B cell (primary cell): ENCODE measurements at regions not wholly inside any gene's neighbourhood (a gene's known extent, or its start where the extent isn't known, plus 50 kb on each side); places are given as distances from the start of the nearest gene placed in this dataset.

Experiments used
- ATAC-seq: fragments of 200-7000 bp; cut with Tn5 transposase; one replicate; pipeline ENCODE4 v1.10.0; 2021; ENCODE audit warnings: low read depth, mild to moderate bottlenecking, moderate number of reproducible peaks, moderate library complexity
- CTCF ChIA-PET: fragments of 350-600 bp; sonication (Branson Sonifier 250); formaldehyde crosslinking; loops from one replicate; lab custom pipeline; 2021; ENCODE audit warnings: antibody characterized with exemption, inconsistent platforms; lab: Charles Lee
- POLR2A ChIA-PET: fragments of 350-600 bp; sonication (Branson Sonifier 250); formaldehyde crosslinking; loops from one replicate; lab custom pipeline; 2021; ENCODE audit warnings: antibody characterized with exemption; lab: Charles Lee
- DNase-seq: peaks from one replicate; pipeline ENCODE4 v3.0.0; 2013
- H2AFZ ChIP-seq: 2 replicates; pipeline ENCODE4 v1.6.1; 2012; ENCODE audit warnings: mild to moderate bottlenecking, low read depth, low read length; ENCODE audit not compliant: insufficient read depth, poor library complexity, severe bottlenecking
- H3K27ac ChIP-seq, 2 donors: 1 replicate in 1 of 2; 2 replicates in 1 of 2; pipeline ENCODE4 v1.5.1; 2012 to 2013; ENCODE audit warnings: low read length in 2 of 2, mild to moderate bottlenecking in 2 of 2, moderate library complexity in 1 of 2
- H3K27me3 ChIP-seq, 4 experiments: fragments of 200-600 bp in 1 of 4; sonication (generic) in 1 of 4; replicated peaks in 1 of 4; 1 replicate in 2 of 4; 2 replicates in 2 of 4; pipeline versions ENCODE4 v1.6.1 to v1.7.0; 2013 to 2016; ENCODE audit warnings: low read length in 3 of 4, mild to moderate bottlenecking in 2 of 4, mixed read lengths in 1 of 4, moderate library complexity in 1 of 4; ENCODE audit not compliant: insufficient read depth in 4 of 4, control insufficient read depth in 3 of 4; ENCODE audit errors: control extremely low read depth in 1 of 4
- H3K36me3 ChIP-seq, 2 experiments: replicated peaks in 1 of 2; 1 replicate in 1 of 2; 2 replicates in 1 of 2; pipeline versions ENCODE4 v1.6.1 to v1.7.1; 2013; ENCODE audit warnings: low read length in 1 of 2; ENCODE audit not compliant: insufficient read depth in 2 of 2, control insufficient read depth in 1 of 2; ENCODE audit errors: control extremely low read depth in 1 of 2, extremely low read depth in 1 of 2
- H3K4me1 ChIP-seq, 2 donors: fragments of 200-600 bp in 1 of 2; sonication (generic) in 1 of 2; 1 replicate in 1 of 2; 2 replicates in 1 of 2; pipeline versions ENCODE4 v1.5.1 to v1.6.1; 2013 to 2017; ENCODE audit warnings: low read length in 2 of 2; ENCODE audit not compliant: control insufficient read depth in 2 of 2, insufficient read depth in 2 of 2
- H3K4me2 ChIP-seq: replicated peaks from 2 replicates; pipeline ENCODE3; 2012; ENCODE audit warnings: mild to moderate bottlenecking, low read depth, low read length; ENCODE audit not compliant: poor library complexity, severe bottlenecking
- H3K4me3 ChIP-seq, 5 experiments: fragments of 200-600 bp in 1 of 5; sonication (generic) in 1 of 5; 1 replicate in 3 of 5; 2 replicates in 2 of 5; pipeline versions ENCODE4 v1.5.1 to v1.7.0; 2011 to 2016; ENCODE audit warnings: low read length in 4 of 5, mild to moderate bottlenecking in 4 of 5, low read depth in 2 of 5, control low read depth in 1 of 5, moderate library complexity in 1 of 5; ENCODE audit not compliant: insufficient read depth in 1 of 5; ENCODE audit errors: control extremely low read depth in 1 of 5, extremely low read depth in 1 of 5
- H3K79me2 ChIP-seq: fragments of 200-600 bp; sonication (generic); one replicate; pipeline ENCODE4 v1.6.0; 2016; ENCODE audit warnings: low read length; ENCODE audit not compliant: control insufficient read depth, insufficient read depth
- H3K9ac ChIP-seq: fragments of 200-600 bp; sonication (generic); 2 replicates; pipeline ENCODE4 v1.6.1; 2017; ENCODE audit warnings: mild to moderate bottlenecking, low read length, moderate library complexity
- H3K9me3 ChIP-seq, 3 donors: one replicate each; pipeline versions ENCODE4 v1.6.1 to v1.7.1; 2013; ENCODE audit warnings: low read length in 2 of 3; ENCODE audit not compliant: control insufficient read depth in 2 of 3, insufficient read depth in 1 of 3; ENCODE audit errors: control extremely low read depth in 1 of 3
- H4K20me1 ChIP-seq: 2 replicates; pipeline ENCODE4 v1.6.0; 2012; ENCODE audit warnings: mild to moderate bottlenecking, low read length; ENCODE audit not compliant: insufficient read depth, control insufficient read depth, poor library complexity, severe bottlenecking
- H3K27ac Mint-ChIP-seq: one replicate; pipeline ENCODE4 v1.8.0; 2021; ENCODE audit warnings: mixed read lengths
- H3K27me3 Mint-ChIP-seq: one replicate; pipeline ENCODE4 v1.8.0; 2021; ENCODE audit warnings: mixed read lengths
- H3K4me1 Mint-ChIP-seq: one replicate; pipeline ENCODE4 v1.8.0; 2021; ENCODE audit warnings: mixed read lengths
- H3K4me3 Mint-ChIP-seq: one replicate; pipeline ENCODE4 v1.8.0; 2021; ENCODE audit warnings: mixed read lengths
- H3K9me3 Mint-ChIP-seq: one replicate; pipeline ENCODE4 v1.8.0; 2022; ENCODE audit warnings: mixed read lengths; ENCODE audit not compliant: insufficient read depth
- EZH2 ChIP-seq: IDR thresholded peaks from 2 replicates; pipeline ENCODE4 v1.6.1; 2012; ENCODE audit warnings: borderline replicate concordance, low read depth, mild to moderate bottlenecking, moderate library complexity, low read length; ENCODE audit not compliant: insufficient read depth, poor library complexity, severe bottlenecking
- WGBS: methylation state at CpG from one replicate; pipeline ENCODE4 v1.1.5; 2013; ENCODE audit warnings: missing lambda C conversion rate; ENCODE audit not compliant: insufficient coverage; 5-methylcytosine and 5-hydroxymethylcytosine counted together
- intact Hi-C: fragments of 100-400 bp; cut with micrococcal nuclease; formaldehyde crosslinking; loops from one replicate; pipeline ENCODE4 v1.10.0; 2022
- TF ChIP-seq, protein P1 (sequence below): fragments of 200-600 bp; IDR thresholded peaks from one replicate; pipeline ENCODE4 v1.8.0; 2022; ENCODE audit warnings: antibody characterized with exemption, mild to moderate bottlenecking

DNA sequence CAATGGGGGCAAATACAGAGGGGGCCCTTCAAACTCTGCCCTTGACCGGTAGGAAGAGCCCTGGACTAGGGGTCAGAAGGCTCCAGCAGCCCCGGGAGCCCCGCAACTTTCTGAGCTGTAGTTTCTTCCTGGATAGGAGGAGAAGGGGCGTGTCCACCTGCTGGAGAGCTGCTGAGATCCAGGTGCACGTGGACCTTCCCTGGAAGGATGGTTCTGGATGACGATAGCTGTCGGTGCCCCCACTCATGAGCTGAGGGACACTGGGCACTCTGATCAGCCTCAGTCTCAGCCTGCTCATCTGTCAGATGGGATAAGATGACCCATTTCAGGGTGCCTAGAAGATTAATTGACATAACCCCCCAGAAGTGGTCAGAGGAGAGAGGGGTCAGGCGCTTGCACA lies 125.2 kb upstream of the HDAC4 start:
- CTCF ChIA-PET: no interaction called here
- Histone ChIP-seq H3K4me1 (no peaks in the 10 kb centered on the region), H3K27me3 (peaks cover 0 to 2% (median 0%) of the 10 kb centered on the region in 4 experiments), H3K36me3 (no peaks in the 10 kb centered on the region), H3K79me2 (no peaks in the 10 kb centered on the region), H4K20me1 (no peaks in the 10 kb centered on the region), H3K9ac (no peak overlapping the region), H2AFZ (no peak overlapping the region), H3K9me3 (peaks cover 0 to 11% (median 0%) of the 10 kb centered on the region in 3 donors), H3K4me3 (no peak overlapping the region), H3K27ac (no peak overlapping the region), H3K4me2 (no peak overlapping the region)
- intact Hi-C loops: no loop called here
- TF ChIP-seq, protein P1, sequence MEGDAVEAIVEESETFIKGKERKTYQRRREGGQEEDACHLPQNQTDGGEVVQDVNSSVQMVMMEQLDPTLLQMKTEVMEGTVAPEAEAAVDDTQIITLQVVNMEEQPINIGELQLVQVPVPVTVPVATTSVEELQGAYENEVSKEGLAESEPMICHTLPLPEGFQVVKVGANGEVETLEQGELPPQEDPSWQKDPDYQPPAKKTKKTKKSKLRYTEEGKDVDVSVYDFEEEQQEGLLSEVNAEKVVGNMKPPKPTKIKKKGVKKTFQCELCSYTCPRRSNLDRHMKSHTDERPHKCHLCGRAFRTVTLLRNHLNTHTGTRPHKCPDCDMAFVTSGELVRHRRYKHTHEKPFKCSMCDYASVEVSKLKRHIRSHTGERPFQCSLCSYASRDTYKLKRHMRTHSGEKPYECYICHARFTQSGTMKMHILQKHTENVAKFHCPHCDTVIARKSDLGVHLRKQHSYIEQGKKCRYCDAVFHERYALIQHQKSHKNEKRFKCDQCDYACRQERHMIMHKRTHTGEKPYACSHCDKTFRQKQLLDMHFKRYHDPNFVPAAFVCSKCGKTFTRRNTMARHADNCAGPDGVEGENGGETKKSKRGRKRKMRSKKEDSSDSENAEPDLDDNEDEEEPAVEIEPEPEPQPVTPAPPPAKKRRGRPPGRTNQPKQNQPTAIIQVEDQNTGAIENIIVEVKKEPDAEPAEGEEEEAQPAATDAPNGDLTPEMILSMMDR: no peak
- TF ChIP-seq EZH2: no peak
- no peaks in the 10 kb centered on the region for H3K4me1 Mint-ChIP-seq
- peaks cover 4% of the 10 kb centered on the region for H3K9me3 Mint-ChIP-seq
- no peak overlapping the region for H3K27ac Mint-ChIP-seq
- no peak for ATAC-seq
- no peak overlapping the region for H3K4me3 Mint-ChIP-seq
- WGBS: 88% methylated on average over 8 of the region's 8 CpGs
- H3K27me3 Mint-ChIP-seq: no peaks in the 10 kb centered on the region
- no peak for DNase-seq
- POLR2A ChIA-PET: no interaction called here

DNA sequence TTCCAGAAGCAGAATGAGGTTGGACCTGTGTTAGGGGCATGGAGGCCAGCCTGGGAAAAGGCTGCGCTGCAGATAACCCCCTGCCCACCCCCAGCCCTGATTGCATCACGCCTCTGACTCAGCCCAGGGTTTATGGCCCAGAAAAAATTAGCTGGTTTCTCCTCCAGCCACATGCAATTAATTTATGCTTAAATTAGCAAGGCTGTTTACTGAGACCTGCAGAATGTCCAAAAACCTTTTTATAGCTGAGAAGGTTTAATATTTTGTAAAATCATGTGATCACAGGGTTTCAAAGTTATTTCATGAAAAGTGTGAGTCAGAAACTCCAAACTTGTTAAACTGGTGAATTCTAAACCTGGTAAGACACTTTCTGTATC lies 123.1 kb upstream of the HDAC4 start:
- POLR2A ChIA-PET: no interaction called here
- H3K27me3 Mint-ChIP-seq: peaks cover 4% of the 10 kb centered on the region
- no peak overlapping the region for H3K27ac ChIP-seq
- no peak overlapping the region for H3K4me2 ChIP-seq
- no peak overlapping the region for H3K9ac ChIP-seq
- CTCF ChIA-PET: no interaction called here
- H3K4me3 Mint-ChIP-seq: no peak overlapping the region
- intact Hi-C loops: no loop called here
- H3K4me1 Mint-ChIP-seq: no peaks in the 10 kb centered on the region
- H3K9me3 Mint-ChIP-seq: no peaks in the 10 kb centered on the region
- no peak overlapping the region for H2AFZ ChIP-seq
- no peaks in the 10 kb centered on the region for H4K20me1 ChIP-seq
- peaks cover 0 to 2% (median 0%) of the 10 kb centered on the region in 4 experiments for H3K27me3 ChIP-seq
- H3K79me2 ChIP-seq: no peaks in the 10 kb centered on the region
- DNase-seq: no peak
- no CpG with 5 or more reads among the region's 2 CpGs for WGBS
- peaks cover 0 to 5% (median 0%) of the 10 kb centered on the region in 3 donors for H3K9me3 ChIP-seq
- H3K4me1 ChIP-seq: no peaks in the 10 kb centered on the region
- H3K4me3 ChIP-seq: no peak overlapping the region
- H3K36me3 ChIP-seq: no peaks in the 10 kb centered on the region
- no peak for ATAC-seq
- no peak for TF ChIP-seq EZH2
- TF ChIP-seq, protein P1: no peak
- no peak overlapping the region for H3K27ac Mint-ChIP-seq
